Kidney (tissue), 13 donors: ENCODE measurements at regions not wholly inside any gene's neighbourhood (a gene's known extent, or its start where the extent isn't known, plus 50 kb on each side); places are given as distances from the start of the nearest gene placed in this dataset.

ENCODE experiments used
- DNase-seq, 5 donors: peaks; one replicate each; pipeline ENCODE4 v3.0.0-alpha.2; 2013 to 2020
- FAIRE-seq: peaks from 2 replicates; lab custom pipeline; 2012; peaks lifted over from hg19 to GRCh38; lab: Jason Lieb, UNC
- H3K27ac ChIP-seq, 2 donors: one replicate each; pipeline ENCODE4 v1.7.0; 2013; ENCODE audit warnings: low read depth in 2 of 2, low read length in 2 of 2, inconsistent platforms in 1 of 2
- H3K27me3 ChIP-seq: one replicate; pipeline ENCODE4 v1.7.1; 2013; ENCODE audit warnings: low read length, inconsistent platforms; ENCODE audit not compliant: control insufficient read depth, insufficient read depth
- H3K36me3 ChIP-seq, 3 donors: one replicate each; pipeline versions ENCODE4 v1.7.0 to v1.7.1; 2013; ENCODE audit warnings: low read length in 3 of 3, control low read depth in 1 of 3, inconsistent platforms in 1 of 3; ENCODE audit not compliant: insufficient read depth in 3 of 3, control insufficient read depth in 2 of 3
- H3K4me1 ChIP-seq, 3 donors: one replicate each; pipeline versions ENCODE4 v1.7.0 to v1.7.1; 2013; ENCODE audit warnings: low read length in 3 of 3, inconsistent platforms in 1 of 3, low read depth in 1 of 3; ENCODE audit not compliant: control insufficient read depth in 2 of 3, insufficient read depth in 2 of 3
- H3K4me3 ChIP-seq, 3 donors: one replicate each; pipeline versions ENCODE4 v1.7.0 to v1.8.1; 2013; ENCODE audit warnings: low read length in 3 of 3, control low read depth in 1 of 3, inconsistent platforms in 1 of 3
- H3K9ac ChIP-seq, 3 donors: one replicate each; pipeline versions ENCODE4 v1.7.0 to v1.7.1; 2013; ENCODE audit warnings: low read length in 3 of 3, control low read depth in 1 of 3, inconsistent platforms in 1 of 3
- H3K9me3 ChIP-seq, 3 donors: one replicate each; pipeline versions ENCODE4 v1.7.0 to v1.7.1; 2013; ENCODE audit warnings: low read length in 3 of 3, control low read depth in 1 of 3, inconsistent platforms in 1 of 3; ENCODE audit not compliant: control insufficient read depth in 2 of 3, insufficient read depth in 1 of 3
- intact Hi-C: fragments of 100-400 bp; cut with DNase I; formaldehyde crosslinking; loops from one replicate; pipeline ENCODE4 v1.11.1; 2022
- TF ChIP-seq, protein P1 (sequence below): IDR thresholded peaks from 3 replicates; pipeline ENCODE4 v1.5.1; 2012; ENCODE audit warnings: mild to moderate bottlenecking, moderate library complexity, borderline replicate concordance; ENCODE audit not compliant: insufficient read depth; ENCODE audit errors: extremely low read depth
- donor health status: control.
- donor health status: control.
- donor health status: control.
- donor health status: control.
- donor health status: control.
- donor health status: DM: yes; HTN: yes; CAD: no.
- donor health status: Normal renal cell carcinoma (clear cell type).

DNA sequence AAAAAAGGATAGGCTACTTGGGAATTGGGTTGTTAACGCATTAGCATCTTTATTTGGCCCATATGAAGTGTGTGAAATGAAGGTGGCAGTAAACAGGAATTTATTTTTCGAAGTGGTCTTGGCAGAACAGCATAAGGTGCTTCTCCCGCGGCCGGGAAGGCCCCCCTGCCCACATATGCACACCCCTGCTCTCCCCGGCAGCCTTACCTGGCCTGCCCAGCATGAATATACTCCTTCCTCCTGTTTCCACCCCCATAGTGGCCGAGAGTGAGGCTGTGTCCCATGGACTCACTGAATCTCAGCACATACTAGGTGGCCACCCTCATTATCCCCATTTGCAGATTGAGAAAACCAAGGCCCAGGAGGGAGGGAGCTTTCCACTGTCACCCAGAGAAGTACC lies 54.0 kb upstream of the OLFM1 start:
- FAIRE-seq (no peak), DNase-seq (peak in 1 of 5 donors; percentile 51)
- Histone ChIP-seq H3K9me3 (no peaks in the 10 kb centered on the region), H3K4me3 (no peak overlapping the region), H3K4me1 (no peaks in the 10 kb centered on the region), H3K27ac (no peak overlapping the region), H3K36me3 (no peaks in the 10 kb centered on the region), H3K27me3 (no peaks in the 10 kb centered on the region), H3K9ac (no peak overlapping the region)
- TF ChIP-seq, protein P1, sequence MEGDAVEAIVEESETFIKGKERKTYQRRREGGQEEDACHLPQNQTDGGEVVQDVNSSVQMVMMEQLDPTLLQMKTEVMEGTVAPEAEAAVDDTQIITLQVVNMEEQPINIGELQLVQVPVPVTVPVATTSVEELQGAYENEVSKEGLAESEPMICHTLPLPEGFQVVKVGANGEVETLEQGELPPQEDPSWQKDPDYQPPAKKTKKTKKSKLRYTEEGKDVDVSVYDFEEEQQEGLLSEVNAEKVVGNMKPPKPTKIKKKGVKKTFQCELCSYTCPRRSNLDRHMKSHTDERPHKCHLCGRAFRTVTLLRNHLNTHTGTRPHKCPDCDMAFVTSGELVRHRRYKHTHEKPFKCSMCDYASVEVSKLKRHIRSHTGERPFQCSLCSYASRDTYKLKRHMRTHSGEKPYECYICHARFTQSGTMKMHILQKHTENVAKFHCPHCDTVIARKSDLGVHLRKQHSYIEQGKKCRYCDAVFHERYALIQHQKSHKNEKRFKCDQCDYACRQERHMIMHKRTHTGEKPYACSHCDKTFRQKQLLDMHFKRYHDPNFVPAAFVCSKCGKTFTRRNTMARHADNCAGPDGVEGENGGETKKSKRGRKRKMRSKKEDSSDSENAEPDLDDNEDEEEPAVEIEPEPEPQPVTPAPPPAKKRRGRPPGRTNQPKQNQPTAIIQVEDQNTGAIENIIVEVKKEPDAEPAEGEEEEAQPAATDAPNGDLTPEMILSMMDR = no peak
- intact Hi-C loops = no loop called here

DNA sequence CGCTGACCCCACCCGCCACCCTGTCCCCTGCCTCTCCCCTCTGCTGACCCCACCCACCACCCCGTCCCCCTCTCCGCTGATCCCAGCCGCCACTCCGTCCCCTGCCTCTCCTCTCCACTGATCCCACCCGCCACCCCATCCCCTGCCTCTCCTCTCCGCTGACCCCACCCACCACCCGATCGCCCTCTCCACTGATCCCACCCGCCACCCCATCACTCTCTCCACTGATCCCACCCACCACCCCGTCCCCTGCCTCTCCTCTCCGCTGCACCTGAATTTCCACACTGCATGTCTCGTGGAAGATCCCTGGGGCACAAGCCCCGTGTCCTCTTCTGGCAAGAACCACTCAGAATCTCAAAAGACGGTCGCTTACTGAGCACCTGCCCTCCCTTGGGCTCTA lies 53.4 kb upstream of the OLFM1 start:
- H3K4me3 ChIP-seq = no peak overlapping the region
- H3K27me3 ChIP-seq = no peaks in the 10 kb centered on the region
- no peak overlapping the region for H3K27ac ChIP-seq
- DNase-seq = peak in 1 of 5 donors; percentile 35
- H3K4me1 ChIP-seq = no peaks in the 10 kb centered on the region
- FAIRE-seq = no peak
- TF ChIP-seq, protein P1 = no peak
- intact Hi-C loops = no loop called here
- no peak overlapping the region for H3K9ac ChIP-seq
- H3K9me3 ChIP-seq = no peaks in the 10 kb centered on the region
- no peaks in the 10 kb centered on the region for H3K36me3 ChIP-seq

DNA sequence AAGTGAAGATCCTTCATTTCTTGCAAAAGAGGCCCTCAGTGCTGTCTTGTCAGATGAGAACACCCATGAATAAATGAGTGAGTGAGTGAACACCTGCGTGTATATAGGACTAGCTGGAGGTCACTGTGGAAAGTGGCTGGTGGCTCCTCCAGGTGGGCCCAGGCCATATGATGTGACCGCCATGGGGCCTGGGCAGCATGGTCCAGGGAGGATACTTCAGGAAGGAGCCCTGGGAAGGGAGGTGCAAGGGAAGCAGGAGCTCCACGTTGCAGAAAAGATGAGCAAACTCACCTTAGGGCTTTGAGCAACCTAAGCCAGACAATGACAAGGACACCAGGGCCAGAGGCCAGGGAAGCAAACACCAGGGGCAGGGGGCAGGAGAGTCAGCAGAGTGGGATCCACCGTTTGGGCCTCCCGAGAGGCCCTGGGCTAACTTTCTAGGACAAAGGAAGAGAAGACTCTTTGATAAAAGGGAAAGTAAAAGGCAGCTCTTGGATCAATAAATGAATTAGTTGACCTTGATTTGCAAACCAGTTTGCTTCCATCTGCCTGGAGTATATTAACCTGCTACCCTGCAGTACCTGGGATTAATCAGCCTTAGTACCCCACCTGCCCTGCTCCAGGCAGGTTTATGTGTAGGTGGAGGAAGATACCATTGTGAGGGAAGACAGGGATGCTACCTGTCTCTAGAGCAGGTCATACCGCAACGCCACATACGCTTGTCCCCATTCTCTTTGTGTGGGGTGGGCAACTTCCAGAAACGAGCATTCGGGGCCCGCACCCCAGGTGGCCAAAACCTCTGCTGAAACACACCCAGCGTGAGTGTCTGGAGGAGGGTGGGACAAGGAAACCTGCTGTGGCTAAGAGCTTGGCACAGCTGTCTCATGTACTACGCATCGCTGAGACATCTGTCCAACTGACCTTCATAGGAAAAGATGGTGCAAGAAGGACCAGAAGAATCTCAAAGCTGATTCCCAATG lies 51.4 kb upstream of the OLFM1 start:
- TF ChIP-seq, protein P1 = no peak
- no peaks in the 10 kb centered on the region for H3K36me3 ChIP-seq
- DNase-seq (no peak), FAIRE-seq (no peak)
- no peak overlapping the region for H3K27ac ChIP-seq
- H3K9me3 ChIP-seq = no peaks in the 10 kb centered on the region
- H3K4me1 ChIP-seq = no peaks in the 10 kb centered on the region
- intact Hi-C loops = no loop called here
- H3K4me3 ChIP-seq = no peak overlapping the region
- H3K9ac ChIP-seq = no peak overlapping the region
- H3K27me3 ChIP-seq = no peaks in the 10 kb centered on the region
